ENCODE measurements at regions not wholly inside any gene's neighbourhood (a gene's known extent, or its start where the extent isn't known, plus 50 kb on each side); places are given as distances from the start of the nearest gene placed in this dataset.

DNA sequence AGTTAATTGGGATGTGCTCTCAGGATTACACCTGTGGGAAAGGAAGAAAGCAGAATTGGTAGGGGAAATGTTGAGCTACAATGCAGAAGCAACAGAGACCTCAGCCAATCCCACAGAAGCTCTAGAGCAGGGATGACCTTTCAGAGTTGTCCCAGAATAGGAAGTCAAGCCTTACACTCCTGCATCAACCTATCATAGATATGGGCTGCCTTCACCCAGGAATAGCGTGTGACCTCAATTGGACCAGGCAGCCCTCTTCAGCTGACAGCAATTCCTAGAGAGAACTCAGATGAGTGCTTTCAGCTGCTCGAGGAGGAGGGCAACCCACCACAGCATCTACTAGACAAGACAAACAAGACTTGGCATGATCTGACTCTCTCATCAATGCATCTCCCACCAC is 189.7 kb downstream of the TMEM132E start:
- H3K9me3 ChIP-seq = no peaks in the 10 kb centered on the region
- ATAC-seq (no peak), DNase-seq (no peak)
- H3K36me3 ChIP-seq (ENCODE audit: low read depth) = no peaks in the 10 kb centered on the region
- intact Hi-C loops (cut with DNase I, micrococcal nuclease) = no loop called here
- H3K4me1 ChIP-seq (ENCODE audit: low read depth) = no peaks in the 10 kb centered on the region
- no peak overlapping the region for H3K4me3 ChIP-seq
- TF ChIP-seq, protein P1, sequence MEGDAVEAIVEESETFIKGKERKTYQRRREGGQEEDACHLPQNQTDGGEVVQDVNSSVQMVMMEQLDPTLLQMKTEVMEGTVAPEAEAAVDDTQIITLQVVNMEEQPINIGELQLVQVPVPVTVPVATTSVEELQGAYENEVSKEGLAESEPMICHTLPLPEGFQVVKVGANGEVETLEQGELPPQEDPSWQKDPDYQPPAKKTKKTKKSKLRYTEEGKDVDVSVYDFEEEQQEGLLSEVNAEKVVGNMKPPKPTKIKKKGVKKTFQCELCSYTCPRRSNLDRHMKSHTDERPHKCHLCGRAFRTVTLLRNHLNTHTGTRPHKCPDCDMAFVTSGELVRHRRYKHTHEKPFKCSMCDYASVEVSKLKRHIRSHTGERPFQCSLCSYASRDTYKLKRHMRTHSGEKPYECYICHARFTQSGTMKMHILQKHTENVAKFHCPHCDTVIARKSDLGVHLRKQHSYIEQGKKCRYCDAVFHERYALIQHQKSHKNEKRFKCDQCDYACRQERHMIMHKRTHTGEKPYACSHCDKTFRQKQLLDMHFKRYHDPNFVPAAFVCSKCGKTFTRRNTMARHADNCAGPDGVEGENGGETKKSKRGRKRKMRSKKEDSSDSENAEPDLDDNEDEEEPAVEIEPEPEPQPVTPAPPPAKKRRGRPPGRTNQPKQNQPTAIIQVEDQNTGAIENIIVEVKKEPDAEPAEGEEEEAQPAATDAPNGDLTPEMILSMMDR (IDR thresholded peaks at IDR 0.05) = no peak

DNA sequence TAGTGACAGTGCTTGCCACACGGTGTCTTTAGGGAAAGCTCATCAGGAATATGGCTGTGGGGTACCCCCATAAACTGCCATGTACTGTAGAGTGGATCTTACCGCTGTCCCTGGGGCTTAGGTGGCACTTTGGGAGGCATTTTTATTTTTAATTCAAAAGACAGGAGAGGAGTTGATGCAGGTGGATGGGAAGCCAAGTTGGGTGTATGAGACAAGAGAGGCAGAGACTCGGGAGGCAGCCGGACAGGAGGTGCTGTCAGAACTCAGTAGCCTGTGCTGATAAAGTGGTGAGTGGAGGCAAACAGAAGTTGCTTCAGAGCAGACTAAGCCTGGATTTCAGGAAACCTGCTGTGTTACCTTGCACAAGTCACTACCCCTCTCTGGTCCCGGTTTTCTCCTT is 185.9 kb downstream of the TMEM132E start:
- H3K9me3 ChIP-seq = no peaks in the 10 kb centered on the region
- H3K4me1 ChIP-seq (ENCODE audit: low read depth) = no peaks in the 10 kb centered on the region
- H3K36me3 ChIP-seq (ENCODE audit: low read depth) = no peaks in the 10 kb centered on the region
- intact Hi-C loops (cut with DNase I, micrococcal nuclease) = no loop called here
- no peak for ATAC-seq
- no peak overlapping the region for H3K4me3 ChIP-seq
- DNase-seq = no peak
- TF ChIP-seq, protein P1 (IDR thresholded peaks at IDR 0.05) = no peak

DNA sequence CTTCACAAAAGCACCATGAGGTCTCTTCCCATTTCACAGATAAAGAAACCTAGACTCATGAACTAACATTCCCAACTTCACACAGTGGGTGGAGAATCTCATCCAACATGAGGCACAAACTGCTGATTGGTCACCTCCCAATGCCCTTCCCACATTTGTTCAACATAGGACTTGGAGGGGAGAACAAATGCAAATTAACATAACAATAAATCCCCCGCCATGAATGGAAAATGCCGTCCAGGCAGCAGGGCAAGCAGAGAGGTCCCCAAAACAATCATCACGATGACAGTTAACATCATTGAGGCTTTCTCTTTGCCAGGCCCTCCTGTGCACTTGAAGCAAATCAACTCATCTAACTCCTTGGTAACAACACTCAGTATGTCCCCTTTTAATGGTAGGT is 185.3 kb downstream of the TMEM132E start:
- H3K4me1 ChIP-seq (ENCODE audit: low read depth) = no peaks in the 10 kb centered on the region
- DNase-seq (no peak), ATAC-seq (no peak)
- no peaks in the 10 kb centered on the region for H3K9me3 ChIP-seq
- H3K36me3 ChIP-seq (ENCODE audit: low read depth) = no peaks in the 10 kb centered on the region
- intact Hi-C loops (cut with DNase I, micrococcal nuclease) = no loop called here
- TF ChIP-seq, protein P1 (IDR thresholded peaks at IDR 0.05) = no peak
- H3K4me3 ChIP-seq = no peak overlapping the region

DNA sequence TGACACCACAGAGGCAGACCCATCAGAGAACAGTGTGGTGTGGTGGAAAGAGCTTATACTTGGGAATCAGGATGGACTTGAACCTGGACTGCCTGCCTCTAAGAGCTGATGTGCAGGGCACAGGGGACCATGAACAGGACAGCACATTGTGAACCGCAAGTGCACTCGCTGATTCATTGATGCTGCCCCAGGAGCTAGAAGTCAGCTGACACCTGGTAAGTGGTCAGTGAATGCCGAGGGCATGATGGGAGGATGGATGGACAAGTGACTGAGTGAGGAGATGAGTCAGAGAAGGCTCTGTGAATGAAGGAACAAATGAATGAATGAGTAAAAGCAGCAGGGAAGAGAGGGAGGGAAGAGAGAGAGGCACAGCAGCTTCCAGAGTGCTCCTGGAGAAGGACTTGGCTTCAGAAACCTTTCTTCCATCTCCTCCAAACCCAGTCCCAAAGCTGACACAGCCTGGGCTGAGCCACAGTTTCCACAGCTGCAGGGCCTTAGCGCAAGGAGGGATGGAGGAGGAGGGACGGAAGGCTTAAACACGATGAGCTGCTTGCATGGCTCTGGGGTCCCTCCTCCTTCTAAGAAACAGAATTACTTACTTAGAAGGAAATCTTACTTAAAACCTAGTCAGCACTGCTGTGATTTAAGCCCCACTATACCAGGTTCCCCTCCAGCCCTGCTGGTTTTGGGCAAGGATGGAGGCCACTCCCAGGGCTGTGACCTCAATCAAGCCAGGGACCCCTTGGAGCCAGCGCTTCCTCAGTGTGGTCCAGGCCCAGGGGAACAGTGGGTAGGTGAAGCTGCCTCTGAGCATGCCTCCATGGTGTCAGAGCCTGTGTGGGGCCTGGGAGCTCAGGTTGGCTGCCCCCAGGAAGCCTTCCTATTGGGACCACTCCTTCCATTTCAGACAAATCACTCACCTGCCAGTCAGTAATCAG is 184.6 kb downstream of the TMEM132E start:
- no peaks in the 10 kb centered on the region for H3K4me1 ChIP-seq (ENCODE audit: low read depth)
- no peak overlapping the region for H3K4me3 ChIP-seq
- H3K9me3 ChIP-seq = no peaks in the 10 kb centered on the region
- no peak for DNase-seq
- TF ChIP-seq, protein P1 (IDR thresholded peaks at IDR 0.05) = no peak
- no peaks in the 10 kb centered on the region for H3K36me3 ChIP-seq (ENCODE audit: low read depth)
- intact Hi-C loops (cut with DNase I, micrococcal nuclease) = no loop called here
- ATAC-seq = no peak

DNA sequence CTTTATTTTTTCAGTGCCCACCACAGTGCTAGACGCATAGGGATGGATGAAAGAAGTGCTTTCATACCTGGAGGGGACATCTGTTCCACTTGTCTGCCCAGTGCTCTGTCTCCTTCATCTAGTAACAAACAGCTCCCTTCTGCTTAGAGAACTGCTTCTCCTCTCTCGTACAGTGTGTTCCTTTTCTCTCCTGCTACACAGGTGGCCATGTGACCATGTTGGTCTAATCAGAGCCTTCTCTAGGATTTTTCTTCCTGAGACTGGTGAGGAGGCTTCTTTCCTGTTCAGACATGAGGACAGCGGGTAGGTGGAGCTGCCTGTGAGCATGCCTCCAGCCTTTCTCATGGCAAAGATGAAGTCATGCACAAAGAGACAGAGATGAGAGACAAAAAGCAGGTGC is 182.7 kb downstream of the TMEM132E start:
- ATAC-seq = no peak

More for the DNA sequence above, 182.7 kb downstream of the TMEM132E start:
- intact Hi-C loops (cut with DNase I, micrococcal nuclease) = no loop called here
- TF ChIP-seq, protein P1 (IDR thresholded peaks at IDR 0.05) = no peak
- Histone ChIP-seq H3K4me1 (ENCODE audit: low read depth) (no peaks in the 10 kb centered on the region), H3K36me3 (ENCODE audit: low read depth) (no peaks in the 10 kb centered on the region), H3K9me3 (no peaks in the 10 kb centered on the region), H3K4me3 (no peak overlapping the region)
- DNase-seq = no peak
